ENCODE measurements at regions not wholly inside any gene's neighbourhood (a gene's known extent, or its start where the extent isn't known, plus 50 kb on each side); places are given as distances from the start of the nearest gene placed in this dataset.

GRCh38 chr1:234666761-234667160 is 56.8 kb upstream of the IRF2BP2 start:
- no TSS peak for BruUV-seq (replicated peaks)
- no peak for TF ChIP-seq CBX3 (IDR thresholded peaks at IDR 0.05; ENCODE audit: low read depth)
- no peak for TF ChIP-seq YY1 (IDR thresholded peaks at IDR 0.05; ENCODE audit: extremely low read depth, insufficient replicate concordance, low read depth, low read length)
- TF ChIP-seq POLR2A (IDR thresholded peaks at IDR 0.05; ENCODE audit: borderline replicate concordance, extremely low read depth, insufficient read depth, insufficient read length), result no peak
- TF ChIP-seq EZH2phosphoT487 (IDR thresholded peaks at IDR 0.05; ENCODE audit: borderline replicate concordance), result no peak
- no peak for TF ChIP-seq RAD21 (IDR thresholded peaks at IDR 0.05; ENCODE audit: low read depth)
- no peak for TF ChIP-seq CTCF (IDR thresholded peaks at IDR 0.05 in 2 of 3, conservative IDR thresholded peaks at IDR 0.05 in 1 of 3; ENCODE audit: borderline replicate concordance in 1 of 3, insufficient read depth in 1 of 3, low read depth in 2 of 3, low read length in 2 of 3)
- TF ChIP-seq, protein P1, sequence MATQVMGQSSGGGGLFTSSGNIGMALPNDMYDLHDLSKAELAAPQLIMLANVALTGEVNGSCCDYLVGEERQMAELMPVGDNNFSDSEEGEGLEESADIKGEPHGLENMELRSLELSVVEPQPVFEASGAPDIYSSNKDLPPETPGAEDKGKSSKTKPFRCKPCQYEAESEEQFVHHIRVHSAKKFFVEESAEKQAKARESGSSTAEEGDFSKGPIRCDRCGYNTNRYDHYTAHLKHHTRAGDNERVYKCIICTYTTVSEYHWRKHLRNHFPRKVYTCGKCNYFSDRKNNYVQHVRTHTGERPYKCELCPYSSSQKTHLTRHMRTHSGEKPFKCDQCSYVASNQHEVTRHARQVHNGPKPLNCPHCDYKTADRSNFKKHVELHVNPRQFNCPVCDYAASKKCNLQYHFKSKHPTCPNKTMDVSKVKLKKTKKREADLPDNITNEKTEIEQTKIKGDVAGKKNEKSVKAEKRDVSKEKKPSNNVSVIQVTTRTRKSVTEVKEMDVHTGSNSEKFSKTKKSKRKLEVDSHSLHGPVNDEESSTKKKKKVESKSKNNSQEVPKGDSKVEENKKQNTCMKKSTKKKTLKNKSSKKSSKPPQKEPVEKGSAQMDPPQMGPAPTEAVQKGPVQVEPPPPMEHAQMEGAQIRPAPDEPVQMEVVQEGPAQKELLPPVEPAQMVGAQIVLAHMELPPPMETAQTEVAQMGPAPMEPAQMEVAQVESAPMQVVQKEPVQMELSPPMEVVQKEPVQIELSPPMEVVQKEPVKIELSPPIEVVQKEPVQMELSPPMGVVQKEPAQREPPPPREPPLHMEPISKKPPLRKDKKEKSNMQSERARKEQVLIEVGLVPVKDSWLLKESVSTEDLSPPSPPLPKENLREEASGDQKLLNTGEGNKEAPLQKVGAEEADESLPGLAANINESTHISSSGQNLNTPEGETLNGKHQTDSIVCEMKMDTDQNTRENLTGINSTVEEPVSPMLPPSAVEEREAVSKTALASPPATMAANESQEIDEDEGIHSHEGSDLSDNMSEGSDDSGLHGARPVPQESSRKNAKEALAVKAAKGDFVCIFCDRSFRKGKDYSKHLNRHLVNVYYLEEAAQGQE (IDR thresholded peaks at IDR 0.05; ENCODE audit: low read depth), result no peak
- no peak for TF ChIP-seq SP1 (IDR thresholded peaks at IDR 0.05; ENCODE audit: low read depth)
- TF ChIP-seq EZH2 (IDR thresholded peaks at IDR 0.05), result no peak
- no peak for TF ChIP-seq ZFX (IDR thresholded peaks at IDR 0.05)
- no peak for TF ChIP-seq JUND (IDR thresholded peaks at IDR 0.05)
- no peak for TF ChIP-seq ZNF274 (IDR thresholded peaks at IDR 0.05; ENCODE audit: low read depth, low read length)
- no peak for TF ChIP-seq ATF3 (IDR thresholded peaks at IDR 0.05)
- intact Hi-C loops (cut with micrococcal nuclease), result no loop called here

More at GRCh38 chr1:234666761-234667160, 56.8 kb upstream of the IRF2BP2 start:
- Histone ChIP-seq H3K36me3 (ENCODE audit: control insufficient read depth in 1 of 2, insufficient read depth in 2 of 2, low read length in 2 of 2) (no peaks in the 10 kb centered on the region), H3K27me3 (ENCODE audit: insufficient read depth, low read length) (no peaks in the 10 kb centered on the region), H3K9ac (ENCODE audit: low read length) (no peak overlapping the region), H3K4me2 (ENCODE audit: low read length) (no peak overlapping the region), H3K4me1 (ENCODE audit: control insufficient read depth in 1 of 2, insufficient read depth in 2 of 2, low read length in 2 of 2) (no peaks in the 10 kb centered on the region), H4K20me1 (ENCODE audit: insufficient read depth) (no peaks in the 10 kb centered on the region), H3K9me2 (ENCODE audit: insufficient read depth) (no peaks in the 10 kb centered on the region), H3K9me3 (ENCODE audit: control insufficient read depth in 1 of 2, insufficient read depth in 1 of 2, low read depth in 1 of 2, low read length in 2 of 2) (peaks cover 0 to 5% of the 10 kb centered on the region in 2 experiments; a peak in 1 of 4 replicates), H3K4me3 (replicated peaks in 1 of 2; ENCODE audit: low read depth in 1 of 2, low read length in 2 of 2) (no peak overlapping the region), H3K27ac (ENCODE audit: low read depth, low read length) (no peak overlapping the region), H2AFZ (ENCODE audit: low read depth, low read length, poor library complexity, severe bottlenecking) (no peak overlapping the region), H3K79me2 (ENCODE audit: insufficient read depth, low read length) (no peaks in the 10 kb centered on the region)
- no peak for ATAC-seq
- DNase-seq (ENCODE audit: low read depth, low spot score), result no peak
- CTCF ChIA-PET, result no interaction called here
- POLR2A ChIA-PET, result no interaction called here
- RAD21 ChIA-PET (ENCODE audit: low non-redundant PET in 1 of 2, low total read pairs in 2 of 2, uncharacterized antibody in 2 of 2, unreplicated experiment in 2 of 2), result no interaction called here
